HG03558 (cell line): ENCODE measurements at regions not wholly inside any gene's neighbourhood (a gene's known extent, or its start where the extent isn't known, plus 50 kb on each side); places are given as distances from the start of the nearest gene placed in this dataset.

ENCODE experiments used
- ATAC-seq: cut with Tn5 transposase; IDR thresholded peaks from one replicate; pipeline ENCODE4 v1.9.1; 2021; ENCODE audit warnings: moderate number of reproducible peaks; ENCODE audit not compliant: unreplicated experiment; ENCODE audit errors: extremely low read depth

DNA sequence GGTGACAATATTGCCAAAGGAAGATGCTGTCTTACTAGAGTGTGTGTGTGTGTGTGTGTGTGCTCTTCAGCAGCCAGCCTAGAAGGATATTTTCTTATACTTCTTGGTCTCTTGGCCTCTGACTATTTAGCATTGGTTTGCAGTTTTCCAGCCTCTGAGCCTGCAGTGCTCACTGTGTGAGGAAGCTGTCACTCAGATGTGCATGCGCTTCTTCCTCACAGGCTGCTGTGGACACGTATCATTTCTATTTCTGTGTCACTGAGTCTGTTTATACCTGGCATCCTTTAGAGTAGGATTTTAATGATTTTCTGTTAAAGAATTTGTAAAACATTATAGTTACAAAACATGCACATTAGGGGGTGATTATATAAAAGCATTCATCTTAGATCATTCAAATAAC lies 83.3 kb downstream of the ALDH8A1 start:
- no peak for ATAC-seq

DNA sequence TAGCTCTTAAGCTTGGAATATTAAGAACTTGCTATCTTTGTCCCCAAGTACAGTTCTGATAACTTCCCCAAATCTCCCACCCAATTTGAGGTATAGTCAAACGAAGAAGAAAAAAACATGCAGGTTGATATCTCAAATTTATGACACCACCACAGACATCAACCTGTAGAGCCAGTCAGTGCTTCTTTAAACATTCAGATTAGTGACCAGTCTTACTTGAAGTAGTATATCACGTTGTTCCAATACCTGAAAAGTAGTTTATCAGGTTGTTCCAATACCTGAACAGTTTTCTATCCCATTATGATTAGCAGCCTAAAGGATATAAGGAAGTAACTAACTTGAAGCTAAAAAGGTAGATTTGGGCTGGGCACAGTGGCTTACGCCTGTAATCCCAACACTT lies 85.3 kb downstream of the ALDH8A1 start:
- no peak for ATAC-seq

DNA sequence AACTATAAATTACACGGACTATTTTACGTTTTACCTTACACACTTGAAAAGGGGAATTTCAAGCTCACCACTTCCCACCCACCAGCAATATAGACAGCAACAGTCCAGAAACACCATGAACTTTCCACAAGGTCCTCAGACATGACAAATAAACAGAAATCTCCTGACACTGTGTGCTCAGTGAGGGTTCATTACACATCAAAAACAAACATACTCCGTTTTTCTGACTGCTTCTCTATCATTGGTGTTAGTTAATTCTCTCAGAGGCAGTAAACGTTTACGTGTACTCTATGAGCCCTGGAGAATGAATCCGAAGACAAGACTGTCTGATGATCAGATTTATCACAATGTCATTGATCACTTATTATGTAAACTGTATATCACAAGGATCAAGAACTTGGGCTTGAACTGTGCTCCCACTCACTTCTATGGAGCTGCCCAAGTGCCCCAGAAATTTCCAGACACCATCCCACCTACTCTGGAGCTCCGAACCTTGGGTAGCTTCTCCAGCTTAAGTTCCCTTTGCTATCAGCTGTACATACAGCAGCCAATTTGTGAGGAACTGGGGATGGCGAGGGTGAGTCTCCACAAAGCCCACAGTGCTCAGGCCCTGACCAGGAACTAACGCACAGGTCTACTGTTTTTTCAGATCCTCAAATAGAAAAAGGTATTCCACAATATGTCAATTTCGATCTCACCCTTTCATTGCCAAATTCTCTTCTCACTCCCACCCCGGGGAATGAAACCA lies 86.0 kb downstream of the ALDH8A1 start:
- no peak for ATAC-seq

DNA sequence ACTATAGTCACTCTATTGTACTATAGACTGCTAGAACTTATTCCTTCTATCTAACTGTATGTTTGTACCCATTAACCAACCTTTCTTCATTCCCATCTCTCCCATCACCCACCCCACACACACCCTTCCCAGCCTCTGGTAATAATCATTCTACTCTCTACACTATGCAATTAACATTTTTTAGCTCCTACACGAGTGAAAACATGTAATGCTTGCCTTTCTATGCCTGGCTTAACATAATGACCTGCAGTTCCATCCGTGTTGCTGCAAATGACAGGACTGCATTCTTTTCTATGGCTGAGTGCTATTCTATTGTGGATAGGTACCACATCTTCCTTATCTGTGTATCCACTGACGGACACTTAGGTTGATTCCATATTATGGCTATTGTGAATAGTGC lies 95.5 kb downstream of the ALDH8A1 start:
- ATAC-seq, result no peak

DNA sequence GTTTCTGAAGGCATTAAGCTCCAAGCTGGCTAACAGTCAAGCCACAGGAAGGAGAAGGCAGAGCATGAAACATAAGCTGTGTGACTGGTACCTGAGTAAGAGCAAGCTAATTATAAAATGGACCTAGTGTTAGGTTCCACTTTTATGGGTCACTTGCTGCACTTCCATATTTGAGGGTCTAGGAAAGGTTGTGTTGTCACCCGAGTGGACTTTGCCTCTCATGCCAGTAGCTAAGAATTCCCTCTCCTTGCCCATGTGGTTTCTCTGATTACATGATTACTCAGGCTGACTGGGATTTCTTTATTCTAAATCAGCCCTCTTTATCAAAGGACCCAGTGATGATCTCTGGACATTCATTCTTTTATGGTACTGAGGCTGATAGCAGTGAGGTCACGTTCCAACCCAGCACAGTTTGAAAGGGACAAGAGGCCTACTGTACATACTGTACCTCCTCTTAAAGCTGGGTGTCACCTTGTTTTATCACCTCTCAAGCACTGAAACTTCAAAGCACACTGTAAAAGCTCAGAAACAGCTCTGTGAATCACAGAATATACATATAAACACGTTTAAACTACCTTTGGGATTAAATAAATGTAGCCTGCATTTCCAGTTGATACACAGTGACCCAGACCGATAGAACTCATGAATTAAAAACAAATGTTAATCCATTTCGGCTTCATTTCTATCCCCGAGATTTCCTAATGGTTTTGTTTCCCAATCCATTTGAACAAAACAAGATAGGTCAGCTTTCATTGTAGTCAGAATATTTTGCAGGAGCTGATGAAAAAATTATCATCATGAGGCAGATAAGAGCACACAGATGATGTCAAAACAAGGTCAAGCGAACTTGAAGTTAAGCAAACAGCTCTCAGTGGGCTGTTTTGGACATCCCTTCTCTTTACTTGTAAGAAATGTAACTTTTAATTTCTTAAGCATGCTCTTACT lies 96.5 kb downstream of the ALDH8A1 start:
- ATAC-seq, result no peak

DNA sequence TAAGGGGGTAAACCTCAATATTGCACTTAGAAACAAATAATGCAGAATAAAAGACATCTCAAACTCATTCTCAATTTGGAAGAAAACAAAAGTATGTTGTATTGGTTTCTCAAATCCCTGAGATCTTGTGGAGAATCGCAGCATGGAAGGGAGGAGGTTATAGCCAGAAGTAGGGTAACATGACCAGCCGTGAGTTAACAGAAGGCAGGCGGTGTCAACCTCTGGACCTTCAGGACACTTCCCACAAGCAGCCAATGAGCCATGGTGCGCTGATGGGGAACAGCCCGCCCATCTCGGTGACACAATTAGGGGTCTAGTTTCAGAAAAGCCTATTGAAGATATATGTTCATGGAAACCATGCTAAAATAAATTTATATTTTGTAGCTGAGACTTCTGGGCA lies 98.4 kb downstream of the ALDH8A1 start:
- ATAC-seq, result no peak

DNA sequence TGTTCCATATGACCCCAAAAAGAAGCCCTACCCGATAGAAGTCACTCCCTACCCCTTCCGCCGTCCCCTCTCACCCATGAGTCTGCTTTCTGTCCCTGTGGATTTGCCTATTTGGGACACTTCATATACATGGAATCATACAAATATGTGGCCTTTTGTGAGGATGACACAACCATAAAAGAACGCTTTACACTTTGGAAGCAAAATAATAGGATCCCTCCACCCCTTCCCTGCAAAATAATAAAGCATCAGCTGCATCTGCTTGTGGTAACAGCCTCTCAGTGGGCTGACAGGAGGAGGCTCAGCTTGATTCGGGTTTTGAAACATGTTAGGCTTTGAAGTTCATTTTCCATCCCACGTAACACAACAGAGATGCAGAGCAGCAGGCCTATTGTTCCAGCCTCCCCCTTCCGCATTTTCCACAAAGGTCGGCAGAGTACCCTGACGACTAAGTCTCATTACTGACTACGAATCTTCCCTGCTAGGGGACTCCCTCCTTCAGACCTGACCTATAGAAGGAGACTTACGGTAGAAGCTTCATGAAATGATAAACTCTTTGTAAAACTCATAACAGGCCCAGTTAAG lies 99.1 kb downstream of the ALDH8A1 start:
- ATAC-seq, result no peak

DNA sequence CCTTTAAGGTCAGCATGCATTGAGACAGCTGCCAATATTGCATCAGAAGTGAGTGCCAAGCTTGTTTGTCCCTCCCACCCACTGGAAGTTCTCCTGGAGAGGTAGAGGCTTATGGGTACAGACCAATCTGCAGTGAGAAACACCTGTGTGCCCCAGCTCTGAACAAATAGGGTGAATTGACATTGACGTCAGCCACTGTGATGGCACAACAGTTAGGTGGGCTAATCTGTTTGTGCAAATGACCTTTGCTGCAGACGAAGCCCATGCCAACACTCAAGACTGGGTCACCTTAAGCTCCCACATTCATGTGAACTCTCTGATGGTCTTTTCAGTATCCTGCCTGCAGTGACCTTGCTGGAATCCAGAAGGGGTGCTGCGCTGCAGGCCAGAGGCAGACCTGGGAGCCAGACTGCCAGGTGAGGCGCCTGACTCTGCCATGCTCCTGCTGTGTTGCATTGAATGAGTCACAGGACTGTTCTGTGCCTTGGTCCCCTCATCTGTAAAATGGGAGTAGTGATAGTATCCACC lies 99.9 kb downstream of the ALDH8A1 start:
- ATAC-seq, result no peak

DNA sequence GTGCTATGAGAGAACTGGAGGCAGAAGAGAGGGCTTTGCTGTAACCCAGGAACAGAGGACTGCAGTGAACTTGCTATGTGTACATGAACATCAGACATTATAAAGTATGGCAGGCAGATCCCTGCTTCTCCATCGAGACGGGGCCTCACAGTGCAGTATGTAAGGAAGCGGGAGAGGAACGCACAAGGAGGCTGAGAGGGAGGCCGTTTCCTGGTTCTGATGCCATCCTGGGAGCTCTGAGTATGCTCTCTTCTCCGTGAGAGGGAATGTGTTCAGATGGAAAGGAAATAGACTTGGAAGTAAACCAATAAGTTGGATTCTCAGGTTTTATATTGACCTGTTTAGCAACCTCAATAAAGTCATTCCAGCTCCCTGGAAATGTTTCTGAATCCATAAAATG lies 101.8 kb downstream of the ALDH8A1 start:
- no peak for ATAC-seq

DNA sequence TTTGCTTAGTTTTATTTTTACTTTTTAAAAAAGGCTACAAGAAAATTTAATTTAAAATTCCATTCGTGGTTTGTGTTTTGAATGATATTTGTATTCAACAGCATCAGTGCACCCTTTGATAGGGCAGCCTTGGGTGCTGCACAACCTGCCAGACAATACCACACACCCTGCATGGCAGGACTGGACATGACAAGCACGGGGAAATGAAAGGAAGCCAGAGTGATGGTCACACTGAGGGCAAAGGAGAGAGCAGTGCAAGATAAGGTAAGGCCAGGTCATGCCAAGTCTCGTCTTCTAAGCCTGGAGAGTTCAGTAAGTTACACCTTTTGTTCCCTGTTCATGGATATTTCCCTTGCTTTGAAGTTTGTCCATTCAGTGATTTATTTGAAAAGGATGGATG lies 103.0 kb downstream of the ALDH8A1 start:
- ATAC-seq, result no peak

DNA sequence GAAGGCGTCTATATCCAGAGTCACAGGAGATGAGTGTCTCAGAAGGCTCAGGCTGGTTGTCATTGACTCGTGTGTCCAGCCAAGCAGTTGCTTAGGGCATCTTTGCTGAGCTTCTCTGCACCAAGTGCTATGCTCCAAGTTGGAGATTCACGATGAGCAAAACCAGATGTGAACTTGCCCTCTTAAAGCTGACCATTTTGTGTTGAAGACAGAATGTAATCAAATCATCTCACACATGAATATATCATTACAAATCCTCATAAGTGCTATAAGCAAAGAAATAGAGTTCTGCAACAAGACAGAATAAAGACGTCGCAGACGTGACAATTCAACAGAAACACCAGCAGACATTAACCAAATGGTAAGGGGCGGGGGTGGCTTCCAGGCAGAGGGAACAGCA lies 103.9 kb downstream of the ALDH8A1 start:
- ATAC-seq, result no peak

DNA sequence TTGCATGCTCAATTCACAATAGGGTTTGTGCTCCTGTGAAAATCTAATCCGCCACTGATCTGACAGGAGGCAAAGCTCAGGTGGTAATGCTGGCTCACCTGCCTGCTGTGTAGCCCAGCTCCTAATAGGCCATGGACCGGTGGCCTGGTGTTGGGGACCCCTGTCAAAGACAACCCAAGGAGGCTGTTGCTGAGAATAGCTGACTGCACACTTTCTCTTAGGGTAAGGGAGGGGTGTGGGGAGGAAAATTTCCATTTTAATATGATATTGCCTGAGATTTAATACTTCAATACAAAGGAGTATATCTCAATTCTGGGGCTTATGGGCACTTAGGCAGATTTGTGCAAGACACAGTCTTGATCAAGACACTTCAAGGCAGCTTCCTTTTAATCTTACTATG lies 105.8 kb downstream of the ALDH8A1 start:
- no peak for ATAC-seq

DNA sequence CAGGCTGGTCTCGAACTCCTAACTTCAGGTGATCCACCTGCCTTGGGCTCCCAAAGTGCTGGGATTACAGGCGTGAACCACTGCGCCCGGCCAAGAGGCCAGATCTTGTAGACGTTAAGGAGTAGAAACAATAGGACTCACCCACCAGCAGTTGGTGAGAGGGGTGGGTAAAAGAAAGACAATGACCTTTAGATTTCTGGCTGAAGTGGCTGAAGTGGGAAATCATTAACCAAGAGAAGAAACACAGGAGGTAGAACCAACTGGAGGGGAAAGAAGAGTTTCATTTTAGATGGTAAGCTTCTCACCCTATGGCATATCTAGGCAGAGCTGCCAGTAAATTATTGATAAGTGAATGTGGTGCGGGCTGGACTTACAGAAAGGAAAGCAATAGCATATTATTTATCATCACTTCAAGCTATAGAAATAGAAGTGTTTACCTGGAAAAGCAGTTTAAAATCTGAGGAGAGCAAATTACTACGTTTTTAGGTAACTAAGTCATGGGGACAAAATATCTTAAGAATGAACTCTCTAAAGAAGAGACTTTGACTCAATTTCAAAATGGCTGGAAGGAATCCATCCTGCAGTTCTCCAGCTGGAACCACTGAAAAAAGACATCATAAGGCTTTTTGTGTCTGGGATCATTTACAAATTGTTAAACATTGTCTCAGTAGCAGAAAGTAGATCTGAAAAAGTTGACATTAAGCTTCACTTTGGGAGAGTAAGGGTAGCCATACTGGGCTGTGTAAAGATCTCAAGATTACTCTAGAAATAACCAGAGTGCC lies 109.6 kb downstream of the ALDH8A1 start:
- no peak for ATAC-seq

DNA sequence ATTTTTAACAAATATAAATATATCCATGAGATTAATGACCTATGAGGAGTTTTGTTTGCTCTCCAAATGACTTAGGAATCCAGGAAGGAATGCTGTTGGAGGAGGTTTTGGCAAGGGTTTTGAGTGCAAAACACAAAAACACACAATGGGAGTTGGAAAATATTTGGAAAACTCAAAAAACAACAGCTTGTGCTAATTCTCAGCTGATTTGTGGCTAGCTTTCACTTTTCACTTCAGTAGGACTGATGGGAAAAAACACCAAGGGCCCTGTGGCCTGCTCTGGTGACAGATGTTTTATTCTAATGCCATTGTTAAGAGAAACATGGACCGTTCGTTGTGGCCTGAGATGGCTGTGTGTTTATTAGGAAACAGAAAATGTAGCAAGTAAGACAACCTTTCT lies 113.9 kb downstream of the ALDH8A1 start:
- no peak for ATAC-seq

DNA sequence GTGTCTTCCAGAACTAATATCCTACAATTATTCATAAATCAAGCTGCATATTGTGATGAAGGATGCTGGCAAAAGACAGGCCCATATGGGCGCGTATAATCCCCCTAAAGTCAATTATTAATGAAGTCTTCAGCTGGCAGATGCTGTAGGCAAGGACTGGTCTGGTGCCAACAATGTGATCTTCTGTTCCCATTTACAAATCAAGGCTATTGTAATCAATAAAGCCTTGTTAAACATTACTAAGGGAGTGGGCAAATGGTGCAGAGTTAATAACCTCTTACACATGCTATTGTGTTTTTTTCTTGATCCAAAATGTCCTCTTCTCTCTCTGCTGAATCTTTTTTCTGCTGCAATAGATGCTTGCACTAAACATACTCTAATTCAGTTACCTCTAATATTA lies 119.0 kb downstream of the ALDH8A1 start:
- ATAC-seq, result no peak

DNA sequence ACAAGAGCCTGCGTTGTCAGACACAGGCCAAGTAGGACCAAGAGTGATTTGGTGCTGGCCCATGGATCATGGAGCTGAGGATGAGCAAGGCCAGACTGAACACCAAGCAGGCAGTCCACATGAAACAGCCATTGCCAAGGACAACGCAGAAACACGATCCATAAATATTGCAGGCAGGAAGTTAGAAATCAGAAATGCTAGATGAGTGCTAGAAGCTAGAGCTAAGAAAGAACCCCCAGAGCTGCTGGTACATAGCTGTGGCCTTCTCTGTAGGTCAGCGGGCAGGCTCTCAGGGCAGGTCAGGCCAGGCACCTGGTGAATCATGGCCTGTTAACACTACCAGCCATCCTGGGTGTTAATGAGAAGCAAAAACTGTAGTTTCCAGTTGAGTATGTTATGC lies 119.7 kb downstream of the ALDH8A1 start:
- no peak for ATAC-seq

DNA sequence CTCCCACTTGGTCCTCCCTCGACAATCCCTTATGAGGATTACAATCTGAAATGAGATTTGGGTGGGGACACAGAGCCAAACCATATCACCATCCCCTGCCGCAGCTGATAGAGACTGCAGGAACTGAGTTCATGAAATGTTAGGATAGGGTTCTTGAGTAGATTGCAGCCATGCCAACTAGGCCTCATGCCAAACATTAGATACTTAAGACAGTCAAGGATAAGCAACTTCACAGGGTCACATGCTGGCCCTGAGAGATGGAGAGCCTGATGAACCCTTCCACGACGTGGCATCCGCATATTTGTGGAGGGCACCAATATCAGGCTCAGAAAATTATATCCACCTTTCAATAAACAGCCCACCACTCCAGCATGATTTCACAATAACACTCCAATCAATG lies 121.3 kb downstream of the ALDH8A1 start:
- no peak for ATAC-seq

DNA sequence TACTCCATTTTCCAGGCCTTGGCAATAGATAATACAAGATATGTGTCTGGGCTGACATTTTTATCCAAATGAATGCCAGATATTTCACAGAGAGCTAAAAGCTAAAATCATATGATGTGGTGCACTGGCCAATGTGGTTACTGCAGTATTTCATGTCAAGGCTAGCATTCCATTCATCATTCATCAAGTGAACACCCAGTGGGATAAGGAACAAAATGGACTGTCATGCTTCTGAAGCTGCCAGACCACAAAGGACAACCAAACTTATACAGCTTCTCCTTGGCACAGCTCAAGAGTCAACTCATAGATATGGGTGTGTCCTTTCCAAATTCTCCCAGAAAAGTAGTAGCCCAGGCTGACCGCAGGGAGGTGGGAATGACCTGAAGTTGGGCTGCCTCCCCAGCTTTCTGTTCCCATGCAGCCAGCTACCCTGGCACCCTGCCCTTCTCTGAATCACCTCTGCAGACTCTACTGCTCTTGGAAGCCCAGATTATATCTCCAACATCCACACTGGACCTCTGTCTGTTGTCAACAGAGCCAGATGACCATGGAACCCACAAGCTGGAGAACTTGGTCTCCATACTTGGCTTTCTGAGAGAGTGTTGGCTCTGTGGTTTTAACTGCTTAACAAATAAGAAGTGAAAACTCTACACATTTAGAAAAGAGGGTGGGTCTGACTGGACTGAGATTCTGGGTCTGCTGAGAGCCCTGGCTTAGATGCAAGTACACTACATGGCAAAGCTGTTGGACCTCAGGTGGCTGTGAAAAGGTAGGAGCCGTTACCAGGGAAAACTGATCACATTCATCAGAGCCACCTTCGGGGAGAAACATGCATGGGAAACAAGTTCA lies 122.8 kb downstream of the ALDH8A1 start:
- no peak for ATAC-seq

DNA sequence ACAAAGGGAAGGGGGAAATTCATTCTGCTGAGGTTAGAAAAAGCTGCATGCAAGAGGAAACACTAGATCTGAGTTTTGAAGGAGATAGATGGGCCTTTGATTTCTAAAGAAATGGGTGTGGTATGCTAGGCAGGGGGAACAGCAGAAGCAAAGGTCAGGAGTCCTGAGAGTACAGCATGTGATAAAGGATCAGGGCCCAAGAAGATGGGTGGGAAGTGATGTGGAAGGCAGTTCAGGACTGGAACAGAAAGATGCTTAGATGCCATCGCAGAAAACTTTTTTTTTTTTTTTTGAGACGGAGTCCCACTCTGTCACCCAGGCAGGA lies 126.2 kb downstream of the ALDH8A1 start:
- ATAC-seq, result no peak
